ENCODE measurements at regions not wholly inside any gene's neighbourhood (a gene's known extent, or its start where the extent isn't known, plus 50 kb on each side); places are given as distances from the start of the nearest gene placed in this dataset.

DNA sequence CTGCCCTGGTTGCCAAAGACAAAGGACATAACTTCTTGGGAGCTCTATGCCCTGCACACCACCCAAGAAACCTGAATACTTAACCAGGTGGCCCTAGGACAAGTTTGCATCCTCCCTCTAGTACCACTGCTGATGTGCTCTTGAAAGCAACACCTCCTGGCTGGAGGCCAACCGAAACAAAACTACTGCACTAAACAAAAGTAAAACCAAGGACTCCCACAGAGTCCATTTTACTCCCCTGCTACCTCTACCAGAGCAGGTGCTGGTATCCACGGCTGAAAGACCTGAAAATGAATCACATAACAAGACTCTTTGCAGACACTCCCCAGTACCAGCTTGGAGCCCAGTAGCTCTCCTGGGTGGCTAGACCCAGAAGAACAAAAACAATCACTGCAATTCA, 941.8 kb downstream of the RAPGEF2 start:
- H3K27ac ChIP-seq (ENCODE audit: low read depth, low read length): no peak overlapping the region
- no TSS peak for BruUV-seq (replicated peaks)
- no peaks in the 10 kb centered on the region for H3K4me1 ChIP-seq (ENCODE audit: control insufficient read depth in 1 of 2, insufficient read depth in 2 of 2, low read length in 2 of 2)
- ATAC-seq (no peak), DNase-seq (ENCODE audit: low read depth, low spot score) (no peak)
- no peak overlapping the region for H3K9ac ChIP-seq (ENCODE audit: low read length)
- no peak overlapping the region for H2AFZ ChIP-seq (ENCODE audit: low read depth, low read length, poor library complexity, severe bottlenecking)
- ChIA-PET CTCF (no interaction called here), POLR2A (no interaction called here), RAD21 (ENCODE audit: low non-redundant PET in 1 of 2, low total read pairs in 2 of 2, uncharacterized antibody in 2 of 2, unreplicated experiment in 2 of 2) (no interaction called here)
- no peaks in the 10 kb centered on the region for H4K20me1 ChIP-seq (ENCODE audit: insufficient read depth)
- intact Hi-C loops (cut with micrococcal nuclease): no loop called here
- H3K4me3 ChIP-seq (replicated peaks in 1 of 2; ENCODE audit: low read depth in 1 of 2, low read length in 2 of 2): no peak overlapping the region
- no peaks in the 10 kb centered on the region for H3K27me3 ChIP-seq (ENCODE audit: insufficient read depth, low read length)
- no peaks in the 10 kb centered on the region for H3K36me3 ChIP-seq (ENCODE audit: control insufficient read depth in 1 of 2, insufficient read depth in 2 of 2, low read length in 2 of 2)
- H3K9me2 ChIP-seq (ENCODE audit: insufficient read depth): no peaks in the 10 kb centered on the region
- TF ChIP-seq, protein P1, sequence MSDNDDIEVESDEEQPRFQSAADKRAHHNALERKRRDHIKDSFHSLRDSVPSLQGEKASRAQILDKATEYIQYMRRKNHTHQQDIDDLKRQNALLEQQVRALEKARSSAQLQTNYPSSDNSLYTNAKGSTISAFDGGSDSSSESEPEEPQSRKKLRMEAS (IDR thresholded peaks at IDR 0.05): no peak
- TF ChIP-seq POLR2A (IDR thresholded peaks at IDR 0.05; ENCODE audit: borderline replicate concordance, extremely low read depth, insufficient read depth, insufficient read length): no peak
- TF ChIP-seq SIN3A (IDR thresholded peaks at IDR 0.05; ENCODE audit: low read depth): no peak
- no peak for TF ChIP-seq ATF3 (IDR thresholded peaks at IDR 0.05)
- TF ChIP-seq JUND (IDR thresholded peaks at IDR 0.05): no peak
- TF ChIP-seq FOSL1 (IDR thresholded peaks at IDR 0.05; ENCODE audit: low read depth): no peak
- no peak for TF ChIP-seq TCF7L2 (IDR thresholded peaks at IDR 0.05; ENCODE audit: borderline replicate concordance, extremely low read depth, insufficient read depth, insufficient read length)
- no peak for TF ChIP-seq SRF (IDR thresholded peaks at IDR 0.05; ENCODE audit: low read depth)
- no peak for TF ChIP-seq ZBTB33 (IDR thresholded peaks at IDR 0.05; ENCODE audit: extremely low read depth, insufficient replicate concordance, low read length)
- no peak for TF ChIP-seq ZFX (IDR thresholded peaks at IDR 0.05)
- TF ChIP-seq, protein P2, sequence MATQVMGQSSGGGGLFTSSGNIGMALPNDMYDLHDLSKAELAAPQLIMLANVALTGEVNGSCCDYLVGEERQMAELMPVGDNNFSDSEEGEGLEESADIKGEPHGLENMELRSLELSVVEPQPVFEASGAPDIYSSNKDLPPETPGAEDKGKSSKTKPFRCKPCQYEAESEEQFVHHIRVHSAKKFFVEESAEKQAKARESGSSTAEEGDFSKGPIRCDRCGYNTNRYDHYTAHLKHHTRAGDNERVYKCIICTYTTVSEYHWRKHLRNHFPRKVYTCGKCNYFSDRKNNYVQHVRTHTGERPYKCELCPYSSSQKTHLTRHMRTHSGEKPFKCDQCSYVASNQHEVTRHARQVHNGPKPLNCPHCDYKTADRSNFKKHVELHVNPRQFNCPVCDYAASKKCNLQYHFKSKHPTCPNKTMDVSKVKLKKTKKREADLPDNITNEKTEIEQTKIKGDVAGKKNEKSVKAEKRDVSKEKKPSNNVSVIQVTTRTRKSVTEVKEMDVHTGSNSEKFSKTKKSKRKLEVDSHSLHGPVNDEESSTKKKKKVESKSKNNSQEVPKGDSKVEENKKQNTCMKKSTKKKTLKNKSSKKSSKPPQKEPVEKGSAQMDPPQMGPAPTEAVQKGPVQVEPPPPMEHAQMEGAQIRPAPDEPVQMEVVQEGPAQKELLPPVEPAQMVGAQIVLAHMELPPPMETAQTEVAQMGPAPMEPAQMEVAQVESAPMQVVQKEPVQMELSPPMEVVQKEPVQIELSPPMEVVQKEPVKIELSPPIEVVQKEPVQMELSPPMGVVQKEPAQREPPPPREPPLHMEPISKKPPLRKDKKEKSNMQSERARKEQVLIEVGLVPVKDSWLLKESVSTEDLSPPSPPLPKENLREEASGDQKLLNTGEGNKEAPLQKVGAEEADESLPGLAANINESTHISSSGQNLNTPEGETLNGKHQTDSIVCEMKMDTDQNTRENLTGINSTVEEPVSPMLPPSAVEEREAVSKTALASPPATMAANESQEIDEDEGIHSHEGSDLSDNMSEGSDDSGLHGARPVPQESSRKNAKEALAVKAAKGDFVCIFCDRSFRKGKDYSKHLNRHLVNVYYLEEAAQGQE (IDR thresholded peaks at IDR 0.05; ENCODE audit: low read depth): no peak
- TF ChIP-seq POLR2AphosphoS5 (IDR thresholded peaks at IDR 0.05; ENCODE audit: low read depth, low read length): no peak
- no peak for TF ChIP-seq RAD21 (IDR thresholded peaks at IDR 0.05; ENCODE audit: low read depth)
- no peak for TF ChIP-seq EZH2phosphoT487 (IDR thresholded peaks at IDR 0.05; ENCODE audit: borderline replicate concordance)
- no peak for TF ChIP-seq EZH2 (IDR thresholded peaks at IDR 0.05)
- TF ChIP-seq YY1 (IDR thresholded peaks at IDR 0.05; ENCODE audit: extremely low read depth, insufficient replicate concordance, low read depth, low read length): no peak
- H3K4me2 ChIP-seq (ENCODE audit: low read length): no peak overlapping the region
- H3K79me2 ChIP-seq (ENCODE audit: insufficient read depth, low read length): no peaks in the 10 kb centered on the region
- no peaks in the 10 kb centered on the region for H3K9me3 ChIP-seq (ENCODE audit: control insufficient read depth in 1 of 2, insufficient read depth in 1 of 2, low read depth in 1 of 2, low read length in 2 of 2)

Measured in HCT116 (cell line).